Gastroesophageal sphincter (tissue), 4 donors: ENCODE measurements at regions not wholly inside any gene's neighbourhood (a gene's known extent, or its start where the extent isn't known, plus 50 kb on each side); places are given as distances from the start of the nearest gene placed in this dataset.

Source experiments
- ATAC-seq: fragments of 150-250 bp; one replicate; pipeline ENCODE4 v1.9.1; 2016; ENCODE audit warnings: mild to moderate bottlenecking, moderate library complexity
- H3K27ac ChIP-seq, 4 donors: fragments of 200-600 bp; sonication (generic) in 3 of 4; 1 replicate in 3 of 4; 2 replicates in 1 of 4; pipeline ENCODE4 v1.5.1; 2016 to 2019
- H3K27me3 ChIP-seq: fragments of 200-600 bp; sonication (generic); one replicate; pipeline ENCODE4 v1.5.1; 2019
- H3K36me3 ChIP-seq, 2 donors: fragments of 200-600 bp; sonication (generic); one replicate each; pipeline ENCODE4 v1.5.1; 2019; ENCODE audit warnings: control low read depth in 1 of 2
- H3K4me1 ChIP-seq, 3 donors: fragments of 200-600 bp; sonication (generic); 1 replicate in 2 of 3; 2 replicates in 1 of 3; pipeline ENCODE4 v1.5.1; 2016 to 2019; ENCODE audit warnings: control low read depth in 2 of 3
- H3K4me3 ChIP-seq, 2 donors: fragments of 200-600 bp; sonication (generic); one replicate each; pipeline ENCODE4 v1.5.1; 2019; ENCODE audit warnings: mild to moderate bottlenecking in 1 of 2, moderate library complexity in 1 of 2
- H3K9me3 ChIP-seq, 3 donors: fragments of 200-600 bp; sonication (generic); one replicate each; pipeline ENCODE4 v1.5.1; 2017 to 2019; ENCODE audit warnings: control low read depth in 2 of 3
- CTCF ChIP-seq, 4 experiments: fragments of 200-600 bp in 2 of 4; fragments of 450-650 bp in 2 of 4; sonication (generic) in 1 of 4; IDR thresholded peaks; one replicate each; pipeline ENCODE4 v1.5.1; 2017 to 2019; ENCODE audit warnings: antibody characterized with exemption in 4 of 4, mild to moderate bottlenecking in 2 of 4, moderate library complexity in 2 of 4
- EP300 ChIP-seq: sonication (generic); formaldehyde crosslinking; IDR thresholded peaks from one replicate; pipeline ENCODE4 v1.6.1; 2017; ENCODE audit warnings: antibody characterized with exemption, mild to moderate bottlenecking
- POLR2A ChIP-seq, 2 donors: fragments of 450-650 bp; IDR thresholded peaks; one replicate each; pipeline ENCODE4 v1.6.1; 2017; ENCODE audit warnings: antibody characterized with exemption in 2 of 2, mild to moderate bottlenecking in 2 of 2, moderate library complexity in 1 of 2
- POLR2AphosphoS5 ChIP-seq: sonication (generic); formaldehyde crosslinking; IDR thresholded peaks from one replicate; pipeline ENCODE4 v1.6.1; 2017; ENCODE audit warnings: antibody characterized with exemption
- WGBS, 2 donors: methylation state at CpG; one replicate each; pipeline ENCODE4 v1.1.5; 2018; ENCODE audit warnings: low coverage in 1 of 2; 5-methylcytosine and 5-hydroxymethylcytosine counted together

GRCh38 chr16:55392701-55393100, 68.7 kb downstream of the IRX6 start:
- Histone ChIP-seq H3K36me3 (no peaks in the 10 kb centered on the region), H3K27me3 (no peaks in the 10 kb centered on the region), H3K9me3 (no peaks in the 10 kb centered on the region), H3K4me3 (no peak overlapping the region), H3K4me1 (no peaks in the 10 kb centered on the region), H3K27ac (no peak overlapping the region)
- ATAC-seq, result no peak
- 50% methylated on average over 1 of the region's 1 CpG; no CpG with 5 or more reads in 1 of the 2 donors for WGBS, 2 donors
- TF ChIP-seq POLR2A (IDR thresholded peaks at IDR 0.05), result no peak
- no peak for TF ChIP-seq EP300
- TF ChIP-seq CTCF (IDR thresholded peaks at IDR 0.05), result no peak
- no peak for TF ChIP-seq POLR2AphosphoS5

GRCh38 chr16:55393991-55394390, 70.0 kb downstream of the IRX6 start:
- no peak for ATAC-seq
- no peaks in the 10 kb centered on the region for H3K27me3 ChIP-seq
- WGBS, 2 donors, result 12 to 20% methylated on average over 3 to 4 of the region's 4 CpGs
- TF ChIP-seq EP300, result no peak
- no peak for TF ChIP-seq CTCF (IDR thresholded peaks at IDR 0.05)
- H3K9me3 ChIP-seq, result no peaks in the 10 kb centered on the region
- H3K36me3 ChIP-seq, result no peaks in the 10 kb centered on the region
- H3K4me3 ChIP-seq, result no peak overlapping the region
- H3K27ac ChIP-seq, result no peak overlapping the region
- H3K4me1 ChIP-seq, result no peaks in the 10 kb centered on the region

- no peaks in the 10 kb centered on the region for H3K36me3 ChIP-seq
- no peak overlapping the region for H3K27ac ChIP-seq
- TF ChIP-seq POLR2A (IDR thresholded peaks at IDR 0.05), result no peak
- no peak for TF ChIP-seq POLR2AphosphoS5
- no peak for TF ChIP-seq EP300
- TF ChIP-seq CTCF (IDR thresholded peaks at IDR 0.05), result no peak
- no peak overlapping the region for H3K4me3 ChIP-seq
- H3K4me1 ChIP-seq, result no peaks in the 10 kb centered on the region
- H3K9me3 ChIP-seq, result no peaks in the 10 kb centered on the region
- 80 to 82% methylated on average over 1 to 6 of the region's 10 CpGs for WGBS, 2 donors
- peaks cover 13% of the 10 kb centered on the region for H3K27me3 ChIP-seq
- no peak for ATAC-seq
Measured at GRCh38 chr16:55398762-55399161, 74.8 kb downstream of the IRX6 start.

- TF ChIP-seq CTCF (IDR thresholded peaks at IDR 0.05) (no peak), POLR2AphosphoS5 (no peak), POLR2A (IDR thresholded peaks at IDR 0.05) (no peak), EP300 (no peak)
- Histone ChIP-seq H3K27me3 (peaks cover 19% of the 10 kb centered on the region), H3K4me1 (no peaks in the 10 kb centered on the region), H3K4me3 (no peak overlapping the region), H3K36me3 (no peaks in the 10 kb centered on the region), H3K9me3 (no peaks in the 10 kb centered on the region), H3K27ac (no peak overlapping the region)
- ATAC-seq, result no peak
- WGBS, 2 donors, result 51 to 69% methylated on average over 3 to 4 of the region's 5 CpGs
Measured at GRCh38 chr16:55399911-55400310, 75.9 kb downstream of the IRX6 start.

GRCh38 chr16:55401046-55401445, 77.0 kb downstream of the IRX6 start:
- Histone ChIP-seq H3K9me3 (no peaks in the 10 kb centered on the region), H3K4me3 (no peak overlapping the region), H3K27ac (no peak overlapping the region), H3K36me3 (no peaks in the 10 kb centered on the region), H3K4me1 (no peaks in the 10 kb centered on the region), H3K27me3 (peaks cover 19% of the 10 kb centered on the region)
- TF ChIP-seq POLR2AphosphoS5, result no peak
- no peak for TF ChIP-seq EP300
- TF ChIP-seq CTCF (IDR thresholded peaks at IDR 0.05), result no peak
- TF ChIP-seq POLR2A (IDR thresholded peaks at IDR 0.05), result no peak
- 66 to 100% methylated on average over 2 of the region's 3 CpGs for WGBS, 2 donors
- no peak for ATAC-seq
